Peyer's patch (tissue), 4 donors: ENCODE measurements at regions not wholly inside any gene's neighbourhood (a gene's known extent, or its start where the extent isn't known, plus 50 kb on each side); places are given as distances from the start of the nearest gene placed in this dataset.

Experiments used
- DNase-seq, 3 donors: peaks; one replicate each; pipeline ENCODE4 v3.0.0-alpha.2; 2017 to 2019
- H3K27ac ChIP-seq, 4 donors: fragments of 200-600 bp; sonication (generic); one replicate each; pipeline ENCODE4 v1.5.1; 2016 to 2019
- H3K27me3 ChIP-seq, 2 donors: fragments of 200-600 bp; sonication (generic); one replicate each; pipeline ENCODE4 v1.5.1; 2019
- H3K36me3 ChIP-seq, 3 donors: fragments of 200-600 bp; sonication (generic); one replicate each; pipeline ENCODE4 v1.5.1; 2016 to 2019
- H3K4me1 ChIP-seq, 4 donors: fragments of 200-600 bp; sonication (generic); one replicate each; pipeline ENCODE4 v1.5.1; 2016 to 2019
- H3K4me3 ChIP-seq, 4 donors: fragments of 200-600 bp; sonication (generic); 1 replicate in 3 of 4; 2 replicates in 1 of 4; pipeline ENCODE4 v1.5.1; 2016 to 2019; ENCODE audit warnings: mild to moderate bottlenecking in 1 of 4
- H3K9me3 ChIP-seq, 4 donors: fragments of 200-600 bp; sonication (generic); one replicate each; pipeline ENCODE4 v1.5.1; 2016 to 2019; ENCODE audit warnings: mild to moderate bottlenecking in 1 of 4
- POLR2A ChIP-seq, 2 donors: fragments of 450-650 bp; IDR thresholded peaks; one replicate each; pipeline ENCODE4 v1.5.1; 2017; ENCODE audit warnings: antibody characterized with exemption in 2 of 2, mild to moderate bottlenecking in 2 of 2, moderate library complexity in 2 of 2
- TF ChIP-seq, protein P1 (sequence below), 6 experiments: fragments of 450-650 bp in 4 of 6; fragments of 200-600 bp in 2 of 6; sonication (generic) in 1 of 6; IDR thresholded peaks; one replicate each; pipeline ENCODE4 v1.5.1; 2017 to 2019; ENCODE audit warnings: antibody characterized with exemption in 6 of 6, mild to moderate bottlenecking in 3 of 6, moderate library complexity in 1 of 6

DNA sequence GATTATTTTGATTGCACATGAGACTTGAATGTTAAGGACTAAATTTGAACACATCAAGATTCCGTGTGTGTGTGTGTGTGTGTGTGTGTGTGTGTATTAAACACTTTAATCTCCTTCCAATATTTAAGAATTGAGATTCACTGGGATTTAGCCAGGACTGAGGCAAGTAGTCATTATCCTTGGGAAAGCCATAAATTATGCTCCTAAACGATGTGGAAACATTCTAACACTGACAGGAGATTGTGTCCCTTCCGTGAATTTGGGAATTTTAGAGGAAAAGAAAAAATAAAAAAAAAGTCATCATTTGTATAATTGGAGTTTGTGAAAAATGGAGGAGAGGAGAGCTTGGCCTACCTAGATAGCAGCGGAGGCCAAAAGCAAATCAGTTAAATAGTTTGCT, 212.9 kb downstream of the DUSP6 start:
- H3K36me3 ChIP-seq, result no peaks in the 10 kb centered on the region
- DNase-seq, result no peak
- H3K4me3 ChIP-seq, result no peak overlapping the region
- no peaks in the 10 kb centered on the region for H3K27me3 ChIP-seq
- H3K4me1 ChIP-seq, result no peaks in the 10 kb centered on the region
- no peak overlapping the region for H3K27ac ChIP-seq
- TF ChIP-seq POLR2A (IDR thresholded peaks at IDR 0.05), result no peak
- TF ChIP-seq, protein P1, sequence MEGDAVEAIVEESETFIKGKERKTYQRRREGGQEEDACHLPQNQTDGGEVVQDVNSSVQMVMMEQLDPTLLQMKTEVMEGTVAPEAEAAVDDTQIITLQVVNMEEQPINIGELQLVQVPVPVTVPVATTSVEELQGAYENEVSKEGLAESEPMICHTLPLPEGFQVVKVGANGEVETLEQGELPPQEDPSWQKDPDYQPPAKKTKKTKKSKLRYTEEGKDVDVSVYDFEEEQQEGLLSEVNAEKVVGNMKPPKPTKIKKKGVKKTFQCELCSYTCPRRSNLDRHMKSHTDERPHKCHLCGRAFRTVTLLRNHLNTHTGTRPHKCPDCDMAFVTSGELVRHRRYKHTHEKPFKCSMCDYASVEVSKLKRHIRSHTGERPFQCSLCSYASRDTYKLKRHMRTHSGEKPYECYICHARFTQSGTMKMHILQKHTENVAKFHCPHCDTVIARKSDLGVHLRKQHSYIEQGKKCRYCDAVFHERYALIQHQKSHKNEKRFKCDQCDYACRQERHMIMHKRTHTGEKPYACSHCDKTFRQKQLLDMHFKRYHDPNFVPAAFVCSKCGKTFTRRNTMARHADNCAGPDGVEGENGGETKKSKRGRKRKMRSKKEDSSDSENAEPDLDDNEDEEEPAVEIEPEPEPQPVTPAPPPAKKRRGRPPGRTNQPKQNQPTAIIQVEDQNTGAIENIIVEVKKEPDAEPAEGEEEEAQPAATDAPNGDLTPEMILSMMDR (IDR thresholded peaks at IDR 0.05), result no peak
- no peaks in the 10 kb centered on the region for H3K9me3 ChIP-seq

DNA sequence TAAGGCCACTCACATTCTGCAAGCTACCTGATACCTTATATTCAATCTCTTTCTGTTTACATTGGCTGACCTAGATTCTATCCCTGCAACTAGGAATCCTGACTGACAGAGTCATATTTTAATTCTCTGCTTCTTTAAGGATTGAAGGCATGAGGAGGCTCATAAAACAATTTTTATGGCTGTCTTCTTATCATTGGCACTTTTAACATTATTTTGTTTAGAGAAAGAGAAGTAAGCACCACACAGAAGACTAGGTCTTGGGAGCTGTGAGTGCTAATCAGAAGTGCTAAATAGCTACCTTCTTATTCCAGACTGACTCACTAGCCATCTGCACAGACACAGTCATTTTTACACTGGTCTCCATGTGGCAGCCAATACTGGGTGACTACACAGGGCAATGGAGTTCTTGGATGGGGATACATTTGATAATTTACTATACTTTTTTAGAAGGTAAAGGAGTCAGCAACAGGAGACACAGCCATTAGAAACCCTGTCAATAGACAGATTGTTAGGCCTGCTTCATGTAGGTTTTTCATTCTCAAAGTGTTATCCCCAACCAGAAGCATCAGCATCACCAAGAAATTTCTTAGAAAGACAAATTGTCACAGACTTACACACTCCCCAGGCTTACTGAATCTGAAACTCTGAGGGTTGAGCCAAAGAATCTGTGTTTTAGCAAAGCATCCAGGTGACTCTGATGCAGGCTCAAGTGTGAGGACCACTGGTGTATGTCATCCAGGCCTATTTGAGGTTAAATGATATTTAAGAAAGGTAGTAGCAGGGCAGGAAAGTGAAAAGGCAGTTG, 214.1 kb downstream of the DUSP6 start:
- DNase-seq, result no peak
- H3K27me3 ChIP-seq, result no peaks in the 10 kb centered on the region
- no peak for TF ChIP-seq POLR2A (IDR thresholded peaks at IDR 0.05)
- TF ChIP-seq, protein P1 (IDR thresholded peaks at IDR 0.05), result no peak
- no peak overlapping the region for H3K27ac ChIP-seq
- no peaks in the 10 kb centered on the region for H3K9me3 ChIP-seq
- no peaks in the 10 kb centered on the region for H3K36me3 ChIP-seq
- no peak overlapping the region for H3K4me3 ChIP-seq
- no peaks in the 10 kb centered on the region for H3K4me1 ChIP-seq

DNA sequence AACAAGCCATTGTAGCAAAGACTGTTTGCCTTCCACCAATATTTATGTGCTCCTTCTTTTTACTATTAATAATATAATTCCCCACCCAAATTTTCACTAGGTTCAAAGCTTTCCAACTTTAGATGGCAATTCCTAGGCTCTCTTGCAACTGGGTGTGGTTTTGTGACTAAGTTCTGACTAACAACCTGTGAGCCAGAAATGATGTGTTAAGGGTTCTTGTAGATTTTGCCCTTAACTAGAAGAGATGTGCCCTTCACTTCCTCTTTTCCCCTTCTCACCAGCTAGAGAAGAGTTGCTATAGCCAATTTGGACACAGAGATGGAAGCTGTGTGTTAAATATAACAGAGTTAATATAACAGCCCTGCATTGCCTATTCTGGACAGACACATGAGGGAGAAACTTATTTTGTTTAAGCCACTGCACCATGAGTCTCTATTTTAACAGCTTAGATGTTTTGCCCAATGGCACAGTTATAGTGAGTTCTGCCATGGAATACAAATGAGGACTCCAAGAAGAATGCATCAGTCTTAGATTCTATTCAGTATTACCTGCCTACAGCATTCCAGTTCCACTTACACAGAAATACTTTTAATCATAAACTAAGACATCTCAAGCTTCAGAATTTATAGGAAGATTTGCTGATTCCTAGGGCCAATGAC, 216.2 kb downstream of the DUSP6 start:
- no peak overlapping the region for H3K4me3 ChIP-seq
- H3K27me3 ChIP-seq, result no peaks in the 10 kb centered on the region
- TF ChIP-seq, protein P1 (IDR thresholded peaks at IDR 0.05), result no peak
- TF ChIP-seq POLR2A (IDR thresholded peaks at IDR 0.05), result no peak
- H3K27ac ChIP-seq, result no peak overlapping the region
- H3K9me3 ChIP-seq, result no peaks in the 10 kb centered on the region
- DNase-seq, result no peak
- H3K36me3 ChIP-seq, result no peaks in the 10 kb centered on the region
- no peaks in the 10 kb centered on the region for H3K4me1 ChIP-seq

DNA sequence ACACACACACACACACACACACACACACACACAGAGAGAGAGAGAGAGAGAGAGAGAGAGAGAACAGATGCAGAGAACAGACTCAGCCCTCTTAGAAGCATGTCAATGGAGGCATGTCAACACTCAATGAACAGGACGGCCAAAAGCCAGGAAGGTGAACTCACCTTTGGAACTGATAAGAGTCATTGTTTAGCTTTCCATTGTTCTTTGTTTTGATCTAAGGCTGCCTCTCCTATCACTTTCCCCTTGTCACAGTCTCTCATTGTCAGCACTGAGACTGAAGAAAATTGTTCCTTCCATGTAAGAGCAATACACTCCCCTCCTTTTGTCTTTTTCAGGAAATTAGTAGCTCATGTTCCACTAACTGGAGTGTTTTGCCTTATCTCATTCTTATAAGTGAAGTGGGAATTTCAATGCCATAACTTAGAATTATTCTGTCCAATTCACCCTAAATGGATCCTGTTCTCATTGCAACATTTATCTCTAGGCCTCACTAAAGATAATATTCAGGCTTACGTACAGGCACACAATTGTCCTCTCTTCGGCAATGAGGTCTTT, 218.0 kb downstream of the DUSP6 start:
- DNase-seq, result no peak
- Histone ChIP-seq H3K27ac (no peak overlapping the region), H3K9me3 (no peaks in the 10 kb centered on the region), H3K36me3 (no peaks in the 10 kb centered on the region), H3K4me1 (no peaks in the 10 kb centered on the region), H3K27me3 (no peaks in the 10 kb centered on the region), H3K4me3 (no peak overlapping the region)
- TF ChIP-seq, protein P1 (IDR thresholded peaks at IDR 0.05), result no peak
- TF ChIP-seq POLR2A (IDR thresholded peaks at IDR 0.05), result no peak

DNA sequence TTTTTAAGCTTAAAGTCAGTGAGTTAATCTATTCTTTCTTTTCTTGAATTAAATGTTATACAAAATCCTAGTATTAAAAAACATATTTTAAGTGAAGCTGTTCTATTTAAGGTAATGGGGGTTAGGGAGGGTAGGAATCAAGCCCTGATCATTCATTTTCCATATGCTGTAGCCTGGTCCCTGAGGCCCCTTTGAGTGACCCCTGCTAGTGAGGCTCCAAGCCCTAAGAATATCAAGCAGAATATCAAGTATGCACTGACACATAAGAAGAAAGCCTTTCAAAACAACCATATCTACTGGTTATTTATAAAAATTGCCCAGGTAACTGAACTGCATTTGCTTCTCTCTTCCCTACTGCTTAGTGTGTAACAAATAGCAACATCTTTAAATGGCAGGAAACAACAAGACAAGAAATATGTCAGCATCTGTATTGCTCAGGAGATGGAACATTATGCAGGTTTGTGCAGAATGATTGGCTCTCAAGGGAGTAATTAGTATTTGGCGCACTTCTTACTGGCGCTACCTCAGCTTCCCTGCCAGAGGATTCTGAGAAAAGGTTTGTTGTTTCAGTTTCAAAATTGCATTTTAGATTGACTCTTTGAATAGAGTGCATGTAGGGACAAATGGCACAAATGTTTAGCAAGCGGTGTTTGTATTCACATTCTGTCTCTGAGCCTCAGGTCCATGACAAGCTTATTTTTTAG, 223.0 kb downstream of the DUSP6 start:
- TF ChIP-seq, protein P1 (IDR thresholded peaks at IDR 0.05), result no peak
- TF ChIP-seq POLR2A (IDR thresholded peaks at IDR 0.05), result no peak
- Histone ChIP-seq H3K4me3 (no peak overlapping the region), H3K27ac (no peak overlapping the region), H3K9me3 (no peaks in the 10 kb centered on the region), H3K27me3 (no peaks in the 10 kb centered on the region), H3K36me3 (no peaks in the 10 kb centered on the region), H3K4me1 (no peaks in the 10 kb centered on the region)
- DNase-seq, result no peak
